ENCODE measurements at regions not wholly inside any gene's neighbourhood (a gene's known extent, or its start where the extent isn't known, plus 50 kb on each side); places are given as distances from the start of the nearest gene placed in this dataset.

GRCh38 chrX:74225111-74225510 is 78.9 kb upstream of the ZCCHC13 start:
- no peak overlapping the region for H3K4me2 ChIP-seq
- H3K4me1 ChIP-seq = no peaks in the 10 kb centered on the region
- H3K27ac ChIP-seq = no peak overlapping the region
- peaks cover 22% of the 10 kb centered on the region; the same call in 2 of the 3 replicates for H3K9me3 ChIP-seq
- 94% methylated on average over 5 of the region's 5 CpGs for WGBS (ENCODE audit: missing lambda C conversion rate)
- ATAC-seq (no peak), DNase-seq (ENCODE audit: low read depth in 1 of 2, low spot score in 1 of 2) (no peak), FAIRE-seq (no peak)
- POLR2A ChIA-PET = no interaction called here
- TF ChIP-seq HOXB13 (CRISPR knock-in tag; IDR thresholded peaks at IDR 0.05; ENCODE audit: low read depth) (no peak), ZSCAN20 (CRISPR knock-in tag; IDR thresholded peaks at IDR 0.05) (no peak), HOXB5 (CRISPR knock-in tag; IDR thresholded peaks at IDR 0.05) (no peak), PBX3 (IDR thresholded peaks at IDR 0.05) (no peak), EP300 (IDR thresholded peaks at IDR 0.05) (no peak)
- CTCF ChIA-PET = interaction anchor here (0.6 kb wide), 2 partner anchors 293 to 364 kb away, joined by 4 read pairs; no protein-coding TSS in a partner anchor
- H3K4me3 ChIP-seq = no peak overlapping the region

GRCh38 chrX:74220277-74220676 is 83.7 kb upstream of the ZCCHC13 start:
- WGBS (ENCODE audit: missing lambda C conversion rate) = 93% methylated on average over 2 of the region's 2 CpGs
- no peak for DNase-seq (ENCODE audit: low read depth in 1 of 2, low spot score in 1 of 2)
- H3K4me2 ChIP-seq = no peak overlapping the region
- POLR2A ChIA-PET = no interaction called here
- FAIRE-seq = no peak
- no peak overlapping the region for H3K27ac ChIP-seq
- H3K4me1 ChIP-seq = no peaks in the 10 kb centered on the region
- TF ChIP-seq GATA3 (IDR thresholded peaks at IDR 0.05; ENCODE audit: borderline replicate concordance) (no peak), HMGXB4 (CRISPR knock-in tag; IDR thresholded peaks at IDR 0.05; ENCODE audit: borderline replicate concordance) (no peak), ATOH8 (CRISPR knock-in tag; IDR thresholded peaks at IDR 0.05; ENCODE audit: low read depth) (no peak), CBX2 (IDR thresholded peaks at IDR 0.05; ENCODE audit: borderline replicate concordance, low read depth) (no peak), E2F6 (IDR thresholded peaks at IDR 0.05; ENCODE audit: borderline replicate concordance, low read depth) (no peak), REST (IDR thresholded peaks at IDR 0.05) (no peak), HOXB5 (CRISPR knock-in tag; IDR thresholded peaks at IDR 0.05) (no peak), RFX5 (IDR thresholded peaks at IDR 0.05) (no peak), EHF (CRISPR knock-in tag; IDR thresholded peaks at IDR 0.05) (no peak), EP300 (IDR thresholded peaks at IDR 0.05) (no peak), RNF2 (IDR thresholded peaks at IDR 0.05; ENCODE audit: borderline replicate concordance, low read depth) (no peak)
- ATAC-seq = no peak
- CTCF ChIA-PET = no interaction called here
- H3K4me3 ChIP-seq = no peak overlapping the region
- peaks cover 8% of the 10 kb centered on the region; the same call in 2 of the 3 replicates for H3K9me3 ChIP-seq

- no peak for TF ChIP-seq ELK1 (IDR thresholded peaks at IDR 0.05; ENCODE audit: low read depth, low read length)
- no peak for TF ChIP-seq GATA3 (IDR thresholded peaks at IDR 0.05; ENCODE audit: borderline replicate concordance)
- no peak for TF ChIP-seq TFCP2L1 (CRISPR knock-in tag; IDR thresholded peaks at IDR 0.05)
- no peak for TF ChIP-seq ZFP36 (IDR thresholded peaks at IDR 0.05; ENCODE audit: borderline replicate concordance, partially characterized antibody)
- TF ChIP-seq RNF2 (IDR thresholded peaks at IDR 0.05; ENCODE audit: borderline replicate concordance, low read depth) = no peak
- TF ChIP-seq HEYL (CRISPR knock-in tag; IDR thresholded peaks at IDR 0.05) = no peak
- TF ChIP-seq JUNB (IDR thresholded peaks at IDR 0.05) = no peak
- TF ChIP-seq RAD21 (conservative IDR thresholded peaks at IDR 0.05 in 1 of 2, IDR thresholded peaks at IDR 0.05 in 1 of 2) = no peak
- no peak for TF ChIP-seq MYC (IDR thresholded peaks at IDR 0.05; ENCODE audit: borderline replicate concordance, low read length)
- TF ChIP-seq KDM5A (IDR thresholded peaks at IDR 0.05) = no peak
- TF ChIP-seq E2F6 (IDR thresholded peaks at IDR 0.05; ENCODE audit: borderline replicate concordance, low read depth) = no peak
- TF ChIP-seq NPAS2 (CRISPR knock-in tag; IDR thresholded peaks at IDR 0.05; ENCODE audit: borderline replicate concordance) = no peak
- no peak for TF ChIP-seq ZSCAN20 (CRISPR knock-in tag; IDR thresholded peaks at IDR 0.05)
- ChIA-PET POLR2A (no interaction called here), CTCF (no interaction called here)
- Histone ChIP-seq H3K4me1 (no peaks in the 10 kb centered on the region), H3K9me3 (no peaks in the 10 kb centered on the region), H3K27ac (no peak overlapping the region), H3K4me3 (no peak overlapping the region), H3K4me2 (no peak overlapping the region)
- DNase-seq (ENCODE audit: low read depth in 1 of 2, low spot score in 1 of 2) (no peak), FAIRE-seq (peak; percentile 72), ATAC-seq (no peak)
- WGBS (ENCODE audit: missing lambda C conversion rate) = 94% methylated on average over 1 of the region's 1 CpG
These were observed 85.1 kb upstream of the ZCCHC13 start for GRCh38 chrX:74218895-74219294.

Data from A549 (cell line).